Transverse colon (tissue), 4 donors: ENCODE measurements at regions not wholly inside any gene's neighbourhood (a gene's known extent, or its start where the extent isn't known, plus 50 kb on each side); places are given as distances from the start of the nearest gene placed in this dataset.

Source experiments
- EP300 ChIP-seq: sonication (generic); formaldehyde crosslinking; IDR thresholded peaks from one replicate; pipeline ENCODE4 v1.6.1; 2017; ENCODE audit warnings: antibody characterized with exemption, low read depth
- POLR2AphosphoS5 ChIP-seq, 3 donors: sonication (generic); formaldehyde crosslinking; IDR thresholded peaks; one replicate each; pipeline ENCODE4 v1.6.1; 2016; ENCODE audit warnings: antibody characterized with exemption in 3 of 3
- TF ChIP-seq, protein P1 (sequence below), 5 experiments: fragments of 200-600 bp in 3 of 5; fragments of 450-650 bp in 2 of 5; sonication (generic) in 3 of 5; IDR thresholded peaks; 1 replicate in 2 of 5; 2 replicates in 3 of 5; pipeline ENCODE4 v1.5.1; 2016 to 2017; ENCODE audit warnings: antibody characterized with exemption in 5 of 5, inconsistent platforms in 3 of 5, mild to moderate bottlenecking in 2 of 5, moderate library complexity in 1 of 5

DNA sequence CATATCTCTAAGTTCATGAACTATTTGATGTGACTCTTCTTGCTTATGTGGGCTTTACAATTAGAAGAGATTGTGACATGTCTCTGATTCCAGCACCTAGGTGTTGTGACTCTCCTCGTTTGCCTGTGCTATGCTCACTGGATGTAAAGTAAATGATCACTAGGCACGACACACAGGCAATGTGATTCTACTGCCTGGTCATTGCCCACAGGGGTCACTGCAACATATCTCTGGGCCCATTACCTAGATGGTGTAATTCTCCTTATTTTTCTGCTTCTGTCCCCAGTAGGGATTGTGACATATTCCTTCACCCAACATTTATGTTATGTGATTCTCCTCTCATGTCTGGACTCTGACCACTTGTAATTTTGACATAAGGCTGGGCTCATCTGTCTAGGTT, 65.8 kb upstream of the ZNF91 start:
- TF ChIP-seq, protein P1, sequence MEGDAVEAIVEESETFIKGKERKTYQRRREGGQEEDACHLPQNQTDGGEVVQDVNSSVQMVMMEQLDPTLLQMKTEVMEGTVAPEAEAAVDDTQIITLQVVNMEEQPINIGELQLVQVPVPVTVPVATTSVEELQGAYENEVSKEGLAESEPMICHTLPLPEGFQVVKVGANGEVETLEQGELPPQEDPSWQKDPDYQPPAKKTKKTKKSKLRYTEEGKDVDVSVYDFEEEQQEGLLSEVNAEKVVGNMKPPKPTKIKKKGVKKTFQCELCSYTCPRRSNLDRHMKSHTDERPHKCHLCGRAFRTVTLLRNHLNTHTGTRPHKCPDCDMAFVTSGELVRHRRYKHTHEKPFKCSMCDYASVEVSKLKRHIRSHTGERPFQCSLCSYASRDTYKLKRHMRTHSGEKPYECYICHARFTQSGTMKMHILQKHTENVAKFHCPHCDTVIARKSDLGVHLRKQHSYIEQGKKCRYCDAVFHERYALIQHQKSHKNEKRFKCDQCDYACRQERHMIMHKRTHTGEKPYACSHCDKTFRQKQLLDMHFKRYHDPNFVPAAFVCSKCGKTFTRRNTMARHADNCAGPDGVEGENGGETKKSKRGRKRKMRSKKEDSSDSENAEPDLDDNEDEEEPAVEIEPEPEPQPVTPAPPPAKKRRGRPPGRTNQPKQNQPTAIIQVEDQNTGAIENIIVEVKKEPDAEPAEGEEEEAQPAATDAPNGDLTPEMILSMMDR (IDR thresholded peaks at IDR 0.05): no peak
- TF ChIP-seq POLR2AphosphoS5 (IDR thresholded peaks at IDR 0.05) (no peak), EP300 (no peak)
